ENCODE measurements at regions not wholly inside any gene's neighbourhood (a gene's known extent, or its start where the extent isn't known, plus 50 kb on each side); places are given as distances from the start of the nearest gene placed in this dataset.

DNA sequence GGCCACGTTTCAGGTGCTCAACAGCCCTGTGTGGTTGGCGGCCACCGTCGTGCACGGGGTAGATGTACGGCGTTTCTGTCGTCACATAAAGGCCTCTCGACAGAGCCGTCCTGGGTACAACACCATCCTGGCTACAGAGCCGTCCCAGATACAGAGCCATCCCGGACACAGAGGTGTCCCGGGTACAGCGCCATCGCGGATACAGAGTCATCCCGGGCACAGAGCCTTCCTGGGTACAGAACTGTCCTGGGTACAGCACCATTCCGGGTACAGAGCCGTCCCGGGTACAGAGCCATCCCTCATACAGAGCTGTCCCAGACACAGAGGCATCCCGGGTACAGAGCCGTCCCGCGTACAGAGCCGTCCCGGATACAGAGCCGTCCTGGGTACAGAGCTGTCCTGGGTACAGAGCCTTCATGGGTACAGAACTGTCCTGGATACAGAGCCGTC lies 222.7 kb upstream of the SOX1 start:
- intact Hi-C loops (cut with DNase I) = no loop called here
- peak in 1 of 42 donors; percentile 40 for DNase-seq

GRCh38 chr13:111844682-111845081 lies 222.3 kb upstream of the SOX1 start:
- peak in 1 of 42 donors; percentile 26 for DNase-seq
- intact Hi-C loops (cut with DNase I) = no loop called here

DNA sequence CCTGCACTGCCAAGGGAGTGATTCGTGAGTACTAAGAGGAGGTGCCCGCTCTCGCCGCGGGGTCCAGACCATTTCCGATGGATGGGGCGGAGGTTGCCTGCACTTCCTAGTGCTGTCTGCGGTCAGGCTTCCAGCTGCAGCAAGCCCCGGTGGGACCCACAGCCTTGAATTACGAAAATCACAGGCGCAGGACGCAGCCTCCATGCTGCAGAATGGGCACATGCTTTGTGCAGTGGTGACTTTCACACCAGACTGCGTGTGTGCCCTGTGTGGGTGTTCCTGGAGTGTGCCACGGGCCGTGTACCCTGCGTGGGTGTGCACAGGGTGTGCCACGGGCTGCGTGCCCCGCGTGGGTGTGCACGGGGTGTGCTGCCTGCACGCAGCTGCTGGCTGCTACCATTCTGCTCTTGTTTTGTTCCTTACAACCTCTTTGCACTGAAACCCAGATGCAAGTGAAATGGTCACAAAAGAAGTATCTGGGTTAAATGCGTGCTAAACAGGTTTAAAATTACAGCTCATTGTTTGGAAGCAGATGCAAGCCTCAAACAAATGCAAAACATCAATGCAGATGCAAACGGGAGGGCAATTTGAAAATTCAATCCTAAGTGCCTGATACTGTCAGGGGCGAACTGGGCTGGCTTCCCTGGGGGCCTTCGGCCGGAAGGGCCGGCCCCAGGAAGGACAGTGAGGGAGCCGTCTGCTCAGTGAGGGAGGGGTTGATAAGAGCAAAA lies 221.2 kb upstream of the SOX1 start:
- intact Hi-C loops (cut with DNase I) = no loop called here
- peak; percentile 18 to 86 (median 62) for DNase-seq

- DNase-seq = peak in 1 of 42 donors; percentile 30
- intact Hi-C loops (cut with DNase I) = no loop called here
Measured at GRCh38 chr13:111846391-111847159, 220.4 kb upstream of the SOX1 start.

DNA sequence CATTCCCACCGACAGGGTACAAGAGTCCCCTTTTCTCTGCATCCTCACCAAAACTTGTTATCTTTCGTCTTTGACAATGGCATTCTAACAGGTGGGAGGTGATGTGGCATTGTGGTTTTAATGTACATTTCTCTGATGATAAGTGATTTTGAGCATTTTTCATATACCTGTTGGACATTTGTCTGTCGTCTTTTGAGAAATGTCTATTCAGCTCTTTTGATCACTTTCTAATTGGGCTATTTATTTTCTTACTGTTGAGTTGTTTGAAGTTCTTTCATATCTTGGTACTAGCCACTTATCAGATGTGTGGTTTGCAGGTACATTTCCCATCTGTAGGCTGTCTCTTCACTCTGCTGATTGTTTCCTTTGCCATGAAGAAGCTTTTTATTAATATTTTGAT lies 219.0 kb upstream of the SOX1 start:
- intact Hi-C loops (cut with DNase I) = no loop called here
- DNase-seq = no peak

DNA sequence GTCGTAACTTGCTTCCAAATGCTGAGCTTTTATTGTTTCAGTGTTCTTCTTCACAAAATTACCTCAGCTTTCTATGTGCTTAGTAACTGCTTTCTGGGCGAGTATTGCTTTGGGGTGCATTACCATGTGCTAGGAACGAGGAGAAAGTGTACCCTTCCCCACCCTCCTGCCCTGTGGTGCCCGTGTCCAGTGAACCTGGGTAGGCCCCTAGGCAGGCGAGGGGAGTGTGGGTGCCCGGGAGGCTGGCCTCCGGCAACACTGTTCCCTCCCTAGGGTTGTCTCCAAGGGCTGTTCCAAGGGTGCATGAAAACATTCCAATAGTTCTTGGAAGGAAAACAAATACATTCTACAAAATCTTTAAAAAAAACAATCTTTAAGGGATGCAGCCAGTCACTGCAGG lies 216.5 kb upstream of the SOX1 start:
- intact Hi-C loops (cut with DNase I) = no loop called here
- DNase-seq = no peak

DNA sequence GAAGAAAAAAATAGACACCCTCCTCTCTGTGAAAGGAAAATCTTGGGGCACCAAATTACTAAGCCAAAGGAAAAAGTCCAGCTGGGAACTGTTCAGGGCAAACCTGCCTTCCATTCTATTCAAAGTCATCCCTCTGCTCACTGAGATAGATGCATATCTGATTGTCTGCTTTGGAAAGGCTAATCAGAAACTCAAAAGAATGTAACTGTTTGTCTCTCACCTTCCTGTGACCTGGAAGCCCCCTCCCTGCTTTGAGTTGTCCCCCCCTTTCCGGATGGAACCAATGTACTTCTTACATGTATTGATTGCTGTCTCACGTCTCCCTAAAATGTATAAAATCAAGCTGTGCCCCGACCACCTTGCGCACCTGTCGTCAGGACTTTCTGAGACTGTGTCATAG lies 216.0 kb upstream of the SOX1 start:
- DNase-seq = no peak
- intact Hi-C loops (cut with DNase I) = no loop called here

DNA sequence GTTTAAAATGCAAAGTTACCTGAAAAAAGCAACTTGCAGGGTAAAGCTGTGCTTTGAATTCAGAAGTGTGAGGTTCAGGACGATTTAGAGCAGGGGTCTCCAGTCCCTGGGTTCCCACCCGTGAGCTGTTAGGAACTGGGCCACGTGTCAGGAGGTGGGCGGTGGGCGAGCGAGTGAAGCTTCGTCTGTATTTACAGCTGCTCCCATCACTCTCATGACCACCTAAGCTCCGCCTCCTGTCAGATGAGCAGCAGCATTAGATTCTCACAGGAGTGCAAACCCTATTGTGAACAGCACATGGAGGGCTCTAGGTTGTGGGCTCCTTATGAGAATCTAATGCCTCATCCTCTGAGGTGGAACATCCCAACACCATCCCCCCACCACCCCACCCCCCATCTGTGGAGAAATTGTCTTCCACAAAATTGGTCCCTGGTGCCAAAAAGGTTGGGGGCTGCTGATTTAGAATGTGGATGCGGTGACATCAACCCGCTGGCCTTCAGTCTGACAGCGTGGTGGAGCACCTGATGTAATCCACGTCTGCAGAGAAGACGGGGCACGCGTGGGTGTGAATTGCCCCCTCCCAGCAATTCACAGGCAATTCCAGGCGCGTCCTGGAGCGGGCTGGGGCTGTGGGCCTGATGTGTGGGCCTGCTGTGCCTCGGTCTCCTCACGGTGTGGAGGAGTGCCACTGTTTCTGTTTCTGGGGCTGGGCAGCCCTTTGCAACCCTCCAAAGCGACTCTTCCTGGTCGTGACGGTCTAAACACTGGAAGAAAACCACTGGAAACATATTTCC lies 214.0 kb upstream of the SOX1 start:
- peak in 1 of 42 donors; percentile 25 for DNase-seq
- intact Hi-C loops (cut with DNase I) = no loop called here

GRCh38 chr13:111853721-111854120 lies 213.2 kb upstream of the SOX1 start:
- intact Hi-C loops (cut with DNase I) = no loop called here
- DNase-seq = peak in 1 of 42 donors; percentile 37

GRCh38 chr13:111854403-111854802 lies 212.5 kb upstream of the SOX1 start:
- intact Hi-C loops (cut with DNase I) = no loop called here
- DNase-seq = peak in 1 of 42 donors; percentile 38

GRCh38 chr13:111855191-111855590 lies 211.8 kb upstream of the SOX1 start:
- intact Hi-C loops (cut with DNase I) = no loop called here
- DNase-seq = peak in 1 of 42 donors; percentile 29

DNA sequence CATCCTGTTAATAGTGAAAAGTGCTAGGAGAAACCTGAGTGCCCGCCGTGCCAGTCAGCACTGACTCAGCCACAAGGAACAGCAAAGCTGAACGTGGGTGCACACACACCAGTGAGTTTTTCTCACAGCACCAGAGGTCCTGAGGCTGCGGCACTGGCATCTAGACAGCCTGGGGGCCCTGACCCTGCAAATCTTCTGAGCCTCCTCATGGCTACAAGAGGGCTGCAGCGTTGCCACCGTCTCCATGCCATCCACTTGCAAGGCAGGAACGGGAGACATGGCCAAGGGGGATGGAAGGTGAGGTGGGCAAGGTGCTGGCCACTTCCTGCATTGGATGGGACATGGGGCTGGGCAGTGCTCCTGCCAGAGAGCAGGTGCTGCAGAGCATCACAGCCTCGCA lies 211.2 kb upstream of the SOX1 start:
- peak in 1 of 42 donors; percentile 32 for DNase-seq
- intact Hi-C loops (cut with DNase I) = no loop called here

GRCh38 chr13:111856571-111856970 lies 210.4 kb upstream of the SOX1 start:
- intact Hi-C loops (cut with DNase I) = no loop called here
- DNase-seq = peak in 1 of 42 donors; percentile 33

DNA sequence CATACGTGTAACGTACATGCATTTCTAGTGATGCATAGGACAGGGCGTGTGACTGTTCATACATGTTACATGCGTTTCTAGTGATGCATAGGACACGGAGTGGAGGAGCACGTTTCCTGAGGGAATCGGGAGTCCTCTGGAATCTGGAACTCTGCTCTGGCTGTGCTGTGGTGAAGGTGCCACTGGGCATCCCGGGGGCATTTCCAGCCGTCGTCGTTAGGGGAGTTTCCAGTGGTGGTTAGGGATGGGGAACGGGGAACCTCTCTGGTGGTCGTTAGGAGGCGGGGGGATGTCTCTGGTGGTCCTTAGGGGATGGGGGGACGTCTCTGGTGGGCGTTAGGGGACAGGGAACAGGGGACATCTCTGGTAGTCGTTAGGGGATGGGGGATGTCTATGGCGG lies 209.6 kb upstream of the SOX1 start:
- intact Hi-C loops (cut with DNase I) = no loop called here
- peak in 1 of 42 donors; percentile 25 for DNase-seq

- peak in 1 of 42 donors; percentile 21 for DNase-seq
- intact Hi-C loops (cut with DNase I) = no loop called here
Measured at GRCh38 chr13:111857846-111858560, 208.9 kb upstream of the SOX1 start.

DNA sequence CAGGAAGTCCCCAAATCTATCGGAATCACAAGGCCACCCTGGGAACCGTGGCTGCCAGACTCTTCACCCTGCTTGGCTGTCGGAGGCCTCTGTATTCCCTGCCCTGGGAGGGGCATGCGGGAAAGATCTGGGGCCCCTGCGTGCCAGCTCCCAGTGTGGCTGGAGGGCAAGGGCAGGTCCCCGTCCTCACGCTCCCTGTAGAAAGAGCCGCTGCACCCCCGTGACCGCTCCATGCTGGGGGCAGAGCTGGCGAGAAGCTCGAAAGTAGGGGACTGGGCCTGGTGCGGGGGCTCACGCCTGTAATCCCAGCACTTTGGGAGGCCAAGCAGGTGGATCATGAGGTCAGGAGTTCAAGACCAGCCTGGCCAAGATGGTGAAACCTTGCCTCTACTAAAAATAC lies 208.4 kb upstream of the SOX1 start:
- DNase-seq = peak in 1 of 42 donors; percentile 34
- intact Hi-C loops (cut with DNase I) = no loop called here

- intact Hi-C loops (cut with DNase I) = no loop called here
- peak in 2 of 42 donors; percentile 17 to 38 for DNase-seq
Measured at GRCh38 chr13:111859354-111860230, 207.4 kb upstream of the SOX1 start.

DNA sequence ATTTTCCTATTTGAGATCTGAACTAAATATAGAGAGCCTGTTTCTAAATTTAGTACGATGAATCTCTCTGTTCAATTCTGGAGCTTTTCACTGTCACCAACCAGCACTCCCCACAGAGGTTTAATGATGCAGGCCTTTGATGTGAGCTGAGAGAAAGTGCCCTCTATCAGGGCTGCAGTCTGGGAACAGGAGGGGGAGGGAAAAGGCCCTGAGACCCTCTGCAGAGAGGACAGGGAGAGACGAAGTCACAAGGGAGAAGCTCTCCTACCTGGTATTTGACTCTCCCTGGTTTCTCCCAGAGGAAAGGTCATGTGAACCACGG lies 206.8 kb upstream of the SOX1 start:
- intact Hi-C loops (cut with DNase I) = no loop called here
- peak in 6 of 42 donors; percentile 12 to 59 (median 35) for DNase-seq
